ENCODE measurements at regions not wholly inside any gene's neighbourhood (a gene's known extent, or its start where the extent isn't known, plus 50 kb on each side); places are given as distances from the start of the nearest gene placed in this dataset.
"Not testable (repeated sequence)": the region's sequence is repeated elsewhere in the genome, so short reads cannot be mapped to it uniquely, and the experiment has no call there.

- no peak for TF ChIP-seq FOXA2 (IDR thresholded peaks at IDR 0.05)
- no peak for TF ChIP-seq YY1 (IDR thresholded peaks at IDR 0.05)
- TF ChIP-seq HNF4A (conservative IDR thresholded peaks at IDR 0.05) = no peak
- TF ChIP-seq TAF1 (conservative IDR thresholded peaks at IDR 0.05) = no peak
- no peak for TF ChIP-seq EGR1 (IDR thresholded peaks at IDR 0.05; ENCODE audit: low read depth in 2 of 2)
- no peak for TF ChIP-seq HNF4G (IDR thresholded peaks at IDR 0.05)
- no peak for TF ChIP-seq GABPA (IDR thresholded peaks at IDR 0.05 in 1 of 2, conservative IDR thresholded peaks at IDR 0.05 in 1 of 2)
- TF ChIP-seq CTCF (IDR thresholded peaks at IDR 0.05; ENCODE audit: low read depth, low read length, missing input control) = no peak
Measured at GRCh38 chr11:97009613-97010012, 619.8 kb downstream of the JRKL start (continued).

GRCh38 chr11:97010997-97011396 is 621.2 kb downstream of the JRKL start:
- not testable (repeated sequence) for DNase-seq (ENCODE audit: low spot score); H3K27me3 ChIP-seq (ENCODE audit: control insufficient read depth in 4 of 4, insufficient read depth in 4 of 4, low read length in 3 of 4); H3K4me3 ChIP-seq (ENCODE audit: low read depth in 1 of 3, low read length in 3 of 3); H3K4me1 ChIP-seq (ENCODE audit: control insufficient read depth in 4 of 4, insufficient read depth in 4 of 4, low read length in 3 of 4); H3K9me3 ChIP-seq (ENCODE audit: control insufficient read depth in 4 of 4, low read length in 3 of 4); H3K9ac ChIP-seq (ENCODE audit: low read depth in 1 of 2, low read length in 2 of 2); H3K27ac ChIP-seq (ENCODE audit: low read depth in 1 of 2, low read length in 2 of 2); H3K36me3 ChIP-seq (ENCODE audit: control insufficient read depth in 4 of 4, insufficient read depth in 3 of 4, low read depth in 1 of 4, low read length in 3 of 4)
- 78% methylated on average over 10 of the region's 10 CpGs for WGBS

- DNase-seq (ENCODE audit: low spot score) = no peak
- 52% methylated on average over 2 of the region's 2 CpGs for WGBS
- TF ChIP-seq YY1 (IDR thresholded peaks at IDR 0.05) = no peak
- TF ChIP-seq MAX (IDR thresholded peaks at IDR 0.05) = no peak
- Histone ChIP-seq H3K27me3 (ENCODE audit: control insufficient read depth in 4 of 4, insufficient read depth in 4 of 4, low read length in 3 of 4) (no peaks in the 10 kb centered on the region), H3K4me1 (ENCODE audit: control insufficient read depth in 4 of 4, insufficient read depth in 4 of 4, low read length in 3 of 4) (no peaks in the 10 kb centered on the region), H3K36me3 (ENCODE audit: control insufficient read depth in 4 of 4, insufficient read depth in 3 of 4, low read depth in 1 of 4, low read length in 3 of 4) (no peaks in the 10 kb centered on the region), H3K27ac (ENCODE audit: low read depth in 1 of 2, low read length in 2 of 2) (no peak overlapping the region), H3K4me3 (ENCODE audit: low read depth in 1 of 3, low read length in 3 of 3) (no peak overlapping the region), H3K9me3 (ENCODE audit: control insufficient read depth in 4 of 4, low read length in 3 of 4) (no peaks in the 10 kb centered on the region), H3K9ac (ENCODE audit: low read depth in 1 of 2, low read length in 2 of 2) (no peak overlapping the region)
Measured at GRCh38 chr11:97015327-97015726, 625.5 kb downstream of the JRKL start.

GRCh38 chr11:97019305-97019704 is 629.5 kb downstream of the JRKL start:
- Histone ChIP-seq H3K9me3 (ENCODE audit: control insufficient read depth in 4 of 4, low read length in 3 of 4) (no peaks in the 10 kb centered on the region), H3K9ac (ENCODE audit: low read depth in 1 of 2, low read length in 2 of 2) (no peak overlapping the region), H3K4me3 (ENCODE audit: low read depth in 1 of 3, low read length in 3 of 3) (no peak overlapping the region), H3K27me3 (ENCODE audit: control insufficient read depth in 4 of 4, insufficient read depth in 4 of 4, low read length in 3 of 4) (no peaks in the 10 kb centered on the region), H3K27ac (ENCODE audit: low read depth in 1 of 2, low read length in 2 of 2) (no peak overlapping the region), H3K4me1 (ENCODE audit: control insufficient read depth in 4 of 4, insufficient read depth in 4 of 4, low read length in 3 of 4) (no peaks in the 10 kb centered on the region), H3K36me3 (ENCODE audit: control insufficient read depth in 4 of 4, insufficient read depth in 3 of 4, low read depth in 1 of 4, low read length in 3 of 4) (no peaks in the 10 kb centered on the region)
- DNase-seq (ENCODE audit: low spot score) = no peak
- TF ChIP-seq EGR1 (IDR thresholded peaks at IDR 0.05; ENCODE audit: low read depth in 2 of 2) = no peak
- TF ChIP-seq REST (IDR thresholded peaks at IDR 0.05) = no peak
- TF ChIP-seq NR2F2 (IDR thresholded peaks at IDR 0.05) = no peak
- no peak for TF ChIP-seq SP1 (IDR thresholded peaks at IDR 0.05)
- TF ChIP-seq HNF4G (IDR thresholded peaks at IDR 0.05) = no peak
- TF ChIP-seq ZBTB33 (IDR thresholded peaks at IDR 0.05) = no peak
- no peak for TF ChIP-seq GABPA (IDR thresholded peaks at IDR 0.05 in 1 of 2, conservative IDR thresholded peaks at IDR 0.05 in 1 of 2)
- no peak for TF ChIP-seq TAF1 (conservative IDR thresholded peaks at IDR 0.05)
- WGBS = 85% methylated on average over 3 of the region's 3 CpGs
